Liver (tissue), 8 donors: ENCODE measurements at regions not wholly inside any gene's neighbourhood (a gene's known extent, or its start where the extent isn't known, plus 50 kb on each side); places are given as distances from the start of the nearest gene placed in this dataset.
"Not testable (repeated sequence)": the region's sequence is repeated elsewhere in the genome, so short reads cannot be mapped to it uniquely, and the experiment has no call there.

Experiments
- DNase-seq: peaks from one replicate; pipeline ENCODE4 v3.0.0-alpha.2; 2017; ENCODE audit warnings: low spot score
- H3K27ac ChIP-seq, 2 donors: one replicate each; pipeline ENCODE4 v1.7.0; 2013; ENCODE audit warnings: inconsistent platforms in 2 of 2, low read length in 2 of 2, control low read depth in 1 of 2, low read depth in 1 of 2, mild to moderate bottlenecking in 1 of 2
- H3K27me3 ChIP-seq, 4 donors: one replicate each; pipeline versions ENCODE4 v1.6.1 to v1.7.0; 2013; ENCODE audit warnings: low read length in 3 of 4, inconsistent platforms in 1 of 4, mild to moderate bottlenecking in 1 of 4, moderate library complexity in 1 of 4; ENCODE audit not compliant: control insufficient read depth in 4 of 4, insufficient read depth in 4 of 4
- H3K36me3 ChIP-seq, 4 donors: one replicate each; pipeline versions ENCODE4 v1.6.1 to v1.7.0; 2013; ENCODE audit warnings: low read length in 3 of 4, mild to moderate bottlenecking in 3 of 4, low read depth in 1 of 4, moderate library complexity in 1 of 4; ENCODE audit not compliant: control insufficient read depth in 4 of 4, insufficient read depth in 3 of 4
- H3K4me1 ChIP-seq, 4 donors: one replicate each; pipeline versions ENCODE4 v1.6.1 to v1.7.0; 2013; ENCODE audit warnings: low read length in 3 of 4, mild to moderate bottlenecking in 3 of 4, moderate library complexity in 1 of 4; ENCODE audit not compliant: control insufficient read depth in 4 of 4, insufficient read depth in 4 of 4
- H3K4me3 ChIP-seq, 3 donors: one replicate each; pipeline versions ENCODE4 v1.6.1 to v1.7.0; 2013; ENCODE audit warnings: low read length in 3 of 3, control low read depth in 1 of 3, low read depth in 1 of 3, mild to moderate bottlenecking in 1 of 3
- H3K9ac ChIP-seq, 2 donors: one replicate each; pipeline ENCODE4 v1.7.0; 2013; ENCODE audit warnings: low read length in 2 of 2, mild to moderate bottlenecking in 2 of 2, moderate library complexity in 2 of 2, control low read depth in 1 of 2, low read depth in 1 of 2
- H3K9me3 ChIP-seq, 4 donors: one replicate each; pipeline versions ENCODE4 v1.6.1 to v1.7.0; 2013; ENCODE audit warnings: low read length in 3 of 4; ENCODE audit not compliant: control insufficient read depth in 4 of 4
- ATF3 ChIP-seq: IDR thresholded peaks from 2 replicates; pipeline ENCODE4 v1.6.1; 2016; ENCODE audit warnings: antibody characterized with exemption
- EGR1 ChIP-seq, 2 donors: IDR thresholded peaks; 2 replicates each; pipeline ENCODE4 v1.6.1; 2016 to 2018; ENCODE audit warnings: antibody characterized with exemption in 2 of 2, low read depth in 2 of 2
- FOXA1 ChIP-seq: IDR thresholded peaks from 2 replicates; pipeline ENCODE4 v1.6.1; 2016; ENCODE audit warnings: antibody characterized with exemption
- FOXA2 ChIP-seq: IDR thresholded peaks from 2 replicates; pipeline ENCODE4 v1.6.1; 2016; ENCODE audit warnings: antibody characterized with exemption
- GABPA ChIP-seq, 2 donors: IDR thresholded peaks in 1 of 2; conservative IDR thresholded peaks in 1 of 2; 2 replicates each; pipeline ENCODE4 v1.6.1; 2016; ENCODE audit warnings: antibody characterized with exemption in 2 of 2, mild to moderate bottlenecking in 1 of 2, moderate library complexity in 1 of 2
- HNF4A ChIP-seq, 2 donors: conservative IDR thresholded peaks; 2 replicates each; pipeline ENCODE4 v1.6.1; 2016; ENCODE audit warnings: antibody characterized with exemption in 2 of 2, mild to moderate bottlenecking in 2 of 2
- HNF4G ChIP-seq: IDR thresholded peaks from 2 replicates; pipeline ENCODE4 v1.6.1; 2016; ENCODE audit warnings: antibody characterized with exemption
- JUND ChIP-seq, 2 donors: IDR thresholded peaks; 2 replicates each; pipeline ENCODE4 v1.6.1; 2016; ENCODE audit warnings: antibody characterized with exemption in 2 of 2
- NR2F2 ChIP-seq: IDR thresholded peaks from 2 replicates; pipeline ENCODE4 v1.6.1; 2016; ENCODE audit warnings: antibody characterized with exemption
- RAD21 ChIP-seq, 2 donors: IDR thresholded peaks; 2 replicates each; pipeline ENCODE4 v1.6.1; 2016; ENCODE audit warnings: antibody characterized with exemption in 2 of 2, mild to moderate bottlenecking in 2 of 2
- RXRA ChIP-seq, 2 donors: IDR thresholded peaks; 2 replicates each; pipeline ENCODE4 v1.6.1; 2017 to 2018; ENCODE audit warnings: antibody characterized with exemption in 2 of 2, mild to moderate bottlenecking in 1 of 2
- SP1 ChIP-seq: IDR thresholded peaks from 2 replicates; pipeline ENCODE4 v1.6.1; 2018; ENCODE audit warnings: antibody characterized with exemption, mild to moderate bottlenecking
- TAF1 ChIP-seq: conservative IDR thresholded peaks from 2 replicates; pipeline ENCODE4 v1.6.1; 2016; ENCODE audit warnings: antibody characterized with exemption, mild to moderate bottlenecking
- YY1 ChIP-seq: IDR thresholded peaks from 2 replicates; pipeline ENCODE4 v1.6.1; 2016; ENCODE audit warnings: antibody characterized with exemption, mild to moderate bottlenecking
- ZBTB33 ChIP-seq: IDR thresholded peaks from 2 replicates; pipeline ENCODE4 v1.6.1; 2016; ENCODE audit warnings: antibody characterized with exemption
- WGBS: extraction: QIAGEN DNeasy Blood & Tissue Kit; methylation state at CpG from one replicate; pipeline ENCODE4 v1.1.7; 2013; 5-methylcytosine and 5-hydroxymethylcytosine counted together
- TF ChIP-seq, protein P1 (sequence below): IDR thresholded peaks from 2 replicates; pipeline ENCODE4 v1.6.1; 2016; ENCODE audit warnings: antibody characterized with exemption
- TF ChIP-seq, protein P2 (sequence below): IDR thresholded peaks from 2 replicates; pipeline ENCODE4 v1.6.1; 2016; ENCODE audit warnings: antibody characterized with exemption, mild to moderate bottlenecking
- TF ChIP-seq, protein P3 (sequence below): fragments of 150-350 bp; IDR thresholded peaks from 2 replicates; pipeline ENCODE4 v1.5.1; 2017; ENCODE audit warnings: improper control_type of control experiment, low read depth, low read length; ENCODE audit not compliant: missing input control
- donor health status: healthy.
- donor health status: healthy.
- donor health status: healthy.
- donor health status: healthy.
- donor health status: healthy.

GRCh38 chr2:195138435-195138834 lies 518.6 kb upstream of the SLC39A10 start:
- WGBS, result 79% methylated on average over 7 of the region's 7 CpGs
- no peaks in the 10 kb centered on the region for H3K27me3 ChIP-seq
- no peaks in the 10 kb centered on the region for H3K36me3 ChIP-seq
- H3K9me3 ChIP-seq, result no peaks in the 10 kb centered on the region
- no peak overlapping the region for H3K27ac ChIP-seq
- H3K4me1 ChIP-seq, result no peaks in the 10 kb centered on the region
- no peak for DNase-seq
- no peak overlapping the region for H3K9ac ChIP-seq
- TF ChIP-seq HNF4A (conservative IDR thresholded peaks at IDR 0.05), result no peak
- TF ChIP-seq ATF3, result no peak
- TF ChIP-seq, protein P1, sequence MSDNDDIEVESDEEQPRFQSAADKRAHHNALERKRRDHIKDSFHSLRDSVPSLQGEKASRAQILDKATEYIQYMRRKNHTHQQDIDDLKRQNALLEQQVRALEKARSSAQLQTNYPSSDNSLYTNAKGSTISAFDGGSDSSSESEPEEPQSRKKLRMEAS, result no peak
- TF ChIP-seq ZBTB33, result no peak
- TF ChIP-seq JUND (IDR thresholded peaks at IDR 0.05), result no peak
- TF ChIP-seq TAF1, result no peak
- TF ChIP-seq, protein P2, sequence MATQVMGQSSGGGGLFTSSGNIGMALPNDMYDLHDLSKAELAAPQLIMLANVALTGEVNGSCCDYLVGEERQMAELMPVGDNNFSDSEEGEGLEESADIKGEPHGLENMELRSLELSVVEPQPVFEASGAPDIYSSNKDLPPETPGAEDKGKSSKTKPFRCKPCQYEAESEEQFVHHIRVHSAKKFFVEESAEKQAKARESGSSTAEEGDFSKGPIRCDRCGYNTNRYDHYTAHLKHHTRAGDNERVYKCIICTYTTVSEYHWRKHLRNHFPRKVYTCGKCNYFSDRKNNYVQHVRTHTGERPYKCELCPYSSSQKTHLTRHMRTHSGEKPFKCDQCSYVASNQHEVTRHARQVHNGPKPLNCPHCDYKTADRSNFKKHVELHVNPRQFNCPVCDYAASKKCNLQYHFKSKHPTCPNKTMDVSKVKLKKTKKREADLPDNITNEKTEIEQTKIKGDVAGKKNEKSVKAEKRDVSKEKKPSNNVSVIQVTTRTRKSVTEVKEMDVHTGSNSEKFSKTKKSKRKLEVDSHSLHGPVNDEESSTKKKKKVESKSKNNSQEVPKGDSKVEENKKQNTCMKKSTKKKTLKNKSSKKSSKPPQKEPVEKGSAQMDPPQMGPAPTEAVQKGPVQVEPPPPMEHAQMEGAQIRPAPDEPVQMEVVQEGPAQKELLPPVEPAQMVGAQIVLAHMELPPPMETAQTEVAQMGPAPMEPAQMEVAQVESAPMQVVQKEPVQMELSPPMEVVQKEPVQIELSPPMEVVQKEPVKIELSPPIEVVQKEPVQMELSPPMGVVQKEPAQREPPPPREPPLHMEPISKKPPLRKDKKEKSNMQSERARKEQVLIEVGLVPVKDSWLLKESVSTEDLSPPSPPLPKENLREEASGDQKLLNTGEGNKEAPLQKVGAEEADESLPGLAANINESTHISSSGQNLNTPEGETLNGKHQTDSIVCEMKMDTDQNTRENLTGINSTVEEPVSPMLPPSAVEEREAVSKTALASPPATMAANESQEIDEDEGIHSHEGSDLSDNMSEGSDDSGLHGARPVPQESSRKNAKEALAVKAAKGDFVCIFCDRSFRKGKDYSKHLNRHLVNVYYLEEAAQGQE, result no peak
- no peak for TF ChIP-seq GABPA (IDR thresholded peaks at IDR 0.05 in 1 of 2, conservative IDR thresholded peaks at IDR 0.05 in 1 of 2)
- TF ChIP-seq, protein P3, sequence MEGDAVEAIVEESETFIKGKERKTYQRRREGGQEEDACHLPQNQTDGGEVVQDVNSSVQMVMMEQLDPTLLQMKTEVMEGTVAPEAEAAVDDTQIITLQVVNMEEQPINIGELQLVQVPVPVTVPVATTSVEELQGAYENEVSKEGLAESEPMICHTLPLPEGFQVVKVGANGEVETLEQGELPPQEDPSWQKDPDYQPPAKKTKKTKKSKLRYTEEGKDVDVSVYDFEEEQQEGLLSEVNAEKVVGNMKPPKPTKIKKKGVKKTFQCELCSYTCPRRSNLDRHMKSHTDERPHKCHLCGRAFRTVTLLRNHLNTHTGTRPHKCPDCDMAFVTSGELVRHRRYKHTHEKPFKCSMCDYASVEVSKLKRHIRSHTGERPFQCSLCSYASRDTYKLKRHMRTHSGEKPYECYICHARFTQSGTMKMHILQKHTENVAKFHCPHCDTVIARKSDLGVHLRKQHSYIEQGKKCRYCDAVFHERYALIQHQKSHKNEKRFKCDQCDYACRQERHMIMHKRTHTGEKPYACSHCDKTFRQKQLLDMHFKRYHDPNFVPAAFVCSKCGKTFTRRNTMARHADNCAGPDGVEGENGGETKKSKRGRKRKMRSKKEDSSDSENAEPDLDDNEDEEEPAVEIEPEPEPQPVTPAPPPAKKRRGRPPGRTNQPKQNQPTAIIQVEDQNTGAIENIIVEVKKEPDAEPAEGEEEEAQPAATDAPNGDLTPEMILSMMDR, result no peak
- TF ChIP-seq HNF4G, result no peak
- no peak for TF ChIP-seq YY1
- no peak for TF ChIP-seq FOXA1
- TF ChIP-seq SP1, result no peak
- no peak for TF ChIP-seq FOXA2
- no peak for TF ChIP-seq EGR1 (IDR thresholded peaks at IDR 0.05; ENCODE audit: low read depth in 2 of 2)
- TF ChIP-seq RAD21 (IDR thresholded peaks at IDR 0.05), result no peak
- no peak for TF ChIP-seq NR2F2
- TF ChIP-seq RXRA (IDR thresholded peaks at IDR 0.05), result no peak
- no peak overlapping the region for H3K4me3 ChIP-seq

GRCh38 chr2:195125889-195126288 lies 531.1 kb upstream of the SLC39A10 start:
- not testable (repeated sequence) for H3K27me3 ChIP-seq, H3K4me3 ChIP-seq, DNase-seq, H3K9ac ChIP-seq, H3K4me1 ChIP-seq, H3K9me3 ChIP-seq, H3K36me3 ChIP-seq, H3K27ac ChIP-seq
- WGBS, result 93% methylated on average over 3 of the region's 3 CpGs
